Stimulated activated memory B cell treated with anti-CD40 and anti-IgM and Interleukin-4, amounts not matched to agents 10 μg/mL and 1 μg/mL and 100 μg/mL, for 72 hours (primary cell): ENCODE measurements at regions not wholly inside any gene's neighbourhood (a gene's known extent, or its start where the extent isn't known, plus 50 kb on each side); places are given as distances from the start of the nearest gene placed in this dataset.

Source experiments
- ATAC-seq: fragments of 150-1000 bp; cut with Tn5 transposase; 2 replicates; pipeline ENCODE4 v1.10.0; 2021
- H3K27ac Mint-ChIP-seq: one replicate; pipeline ENCODE4 v1.8.0; 2022; ENCODE audit warnings: mild to moderate bottlenecking, mixed read lengths
- H3K27me3 Mint-ChIP-seq: one replicate; pipeline ENCODE4 v1.8.0; 2022; ENCODE audit warnings: mixed read lengths
- H3K36me3 Mint-ChIP-seq: one replicate; pipeline ENCODE4 v1.8.0; 2022; ENCODE audit warnings: mixed read lengths
- H3K4me1 Mint-ChIP-seq: one replicate; pipeline ENCODE4 v1.8.0; 2022; ENCODE audit warnings: mixed read lengths
- H3K4me3 Mint-ChIP-seq: one replicate; pipeline ENCODE4 v1.8.0; 2022; ENCODE audit warnings: mild to moderate bottlenecking, moderate library complexity, mixed read lengths
- H3K9me3 Mint-ChIP-seq: one replicate; pipeline ENCODE4 v1.8.0; 2022; ENCODE audit warnings: mixed read lengths

DNA sequence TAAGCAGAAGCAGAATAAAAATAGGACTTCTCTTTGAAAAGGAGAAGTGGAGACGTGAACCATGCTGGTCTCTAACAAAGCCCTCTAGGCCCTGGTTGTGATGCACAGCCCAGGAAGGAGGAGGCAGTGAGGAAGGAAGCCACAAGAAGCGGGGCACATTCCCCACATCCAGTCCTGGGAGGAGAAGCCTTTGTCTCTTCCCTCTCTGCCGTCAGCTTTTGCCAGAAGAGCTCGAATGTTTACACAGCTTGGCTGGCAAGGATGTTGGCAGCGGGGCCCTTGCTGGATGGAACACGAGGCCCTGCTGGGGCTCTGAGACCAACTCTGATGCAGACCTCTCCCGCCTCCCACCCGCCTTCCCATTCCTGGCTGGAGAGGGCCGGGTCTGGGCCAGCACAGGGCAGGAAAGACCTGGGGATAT lies 91.3 kb downstream of the MAF start:
- Mint-ChIP-seq H3K4me3 (no peak overlapping the region), H3K36me3 (no peaks in the 10 kb centered on the region), H3K9me3 (peaks cover 4% of the 10 kb centered on the region), H3K27ac (no peak overlapping the region), H3K27me3 (peaks cover 8% of the 10 kb centered on the region), H3K4me1 (no peaks in the 10 kb centered on the region)
- ATAC-seq = no peak

- peaks cover 8% of the 10 kb centered on the region for H3K27me3 Mint-ChIP-seq
- H3K27ac Mint-ChIP-seq = no peak overlapping the region
- no peak for ATAC-seq
- H3K4me1 Mint-ChIP-seq = no peaks in the 10 kb centered on the region
- H3K4me3 Mint-ChIP-seq = no peak overlapping the region
- no peaks in the 10 kb centered on the region for H3K36me3 Mint-ChIP-seq
- peaks cover 4% of the 10 kb centered on the region for H3K9me3 Mint-ChIP-seq
Observed at GRCh38 chr16:79508294-79508693, 92.2 kb downstream of the MAF start.

DNA sequence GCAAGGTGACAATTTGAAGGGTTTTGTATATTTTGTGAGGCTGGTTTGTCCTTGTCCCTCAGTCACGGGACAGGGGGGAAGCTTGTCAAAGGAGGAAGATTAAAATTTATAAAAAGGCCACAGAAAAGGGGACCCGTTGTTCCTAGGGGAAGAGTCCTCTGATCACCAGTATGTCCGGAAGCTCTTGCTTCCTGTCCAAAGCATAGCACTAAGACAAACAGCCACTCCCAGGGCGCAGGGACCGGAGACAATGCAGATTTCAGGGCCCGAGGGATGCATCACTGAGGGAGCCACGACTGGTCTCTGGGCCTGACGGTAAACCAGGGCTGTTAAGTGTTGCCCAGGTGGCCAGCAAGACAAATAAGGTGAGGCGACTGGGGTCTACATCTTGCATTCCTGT lies 95.2 kb downstream of the MAF start:
- H3K27ac Mint-ChIP-seq = no peak overlapping the region
- peaks cover 4% of the 10 kb centered on the region for H3K9me3 Mint-ChIP-seq
- no peak for ATAC-seq
- H3K27me3 Mint-ChIP-seq = no peaks in the 10 kb centered on the region
- H3K36me3 Mint-ChIP-seq = no peaks in the 10 kb centered on the region
- no peaks in the 10 kb centered on the region for H3K4me1 Mint-ChIP-seq
- H3K4me3 Mint-ChIP-seq = no peak overlapping the region

DNA sequence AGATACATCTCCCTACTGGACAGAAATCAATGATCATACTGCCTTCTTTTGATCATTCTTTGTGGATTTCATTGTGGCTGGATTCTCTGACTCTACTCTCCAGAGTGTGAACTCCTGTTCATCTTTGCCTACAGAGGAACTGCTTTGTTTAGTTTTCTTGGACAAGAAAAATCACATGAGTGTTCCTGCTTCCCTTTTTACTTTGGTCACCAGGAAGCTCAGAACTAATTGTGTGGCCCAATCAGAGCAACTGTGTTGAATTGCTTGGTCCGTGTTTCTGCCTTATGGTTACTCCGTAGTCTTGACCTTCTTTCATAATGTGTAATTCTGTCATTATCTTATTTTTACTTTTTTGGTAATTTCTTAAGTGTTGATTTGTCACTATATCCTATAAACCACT lies 97.0 kb downstream of the MAF start:
- no peaks in the 10 kb centered on the region for H3K4me1 Mint-ChIP-seq
- ATAC-seq = no peak
- no peak overlapping the region for H3K27ac Mint-ChIP-seq
- H3K36me3 Mint-ChIP-seq = no peaks in the 10 kb centered on the region
- no peak overlapping the region for H3K4me3 Mint-ChIP-seq
- H3K9me3 Mint-ChIP-seq = peaks cover 4% of the 10 kb centered on the region
- no peaks in the 10 kb centered on the region for H3K27me3 Mint-ChIP-seq

DNA sequence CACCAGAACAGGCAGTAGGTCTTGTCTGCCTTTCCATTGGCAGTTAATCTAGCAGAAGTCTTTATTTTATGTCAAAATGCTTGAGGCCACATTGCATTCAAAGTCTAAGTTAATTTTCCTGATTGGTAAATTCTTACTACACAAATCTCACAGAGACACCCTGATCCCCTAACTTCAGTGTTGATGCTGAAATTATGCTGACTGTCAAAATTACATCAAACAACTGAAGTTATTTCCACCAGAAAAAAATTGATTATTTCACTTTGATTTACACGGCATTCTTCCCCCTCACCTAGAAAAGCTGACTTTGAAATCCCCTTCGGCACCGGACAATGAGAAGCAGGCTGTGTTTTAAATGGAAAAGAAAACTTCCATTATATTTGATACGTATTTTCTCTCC lies 99.1 kb downstream of the MAF start:
- ATAC-seq = no peak
- no peaks in the 10 kb centered on the region for H3K4me1 Mint-ChIP-seq
- H3K27ac Mint-ChIP-seq = no peak overlapping the region
- H3K9me3 Mint-ChIP-seq = peaks cover 4% of the 10 kb centered on the region
- no peak overlapping the region for H3K4me3 Mint-ChIP-seq
- no peaks in the 10 kb centered on the region for H3K36me3 Mint-ChIP-seq
- no peaks in the 10 kb centered on the region for H3K27me3 Mint-ChIP-seq

- ATAC-seq = no peak
- Mint-ChIP-seq H3K27me3 (no peaks in the 10 kb centered on the region), H3K4me3 (no peak overlapping the region), H3K4me1 (no peaks in the 10 kb centered on the region), H3K9me3 (peaks cover 4% of the 10 kb centered on the region), H3K27ac (no peak overlapping the region), H3K36me3 (no peaks in the 10 kb centered on the region)
Observed at GRCh38 chr16:79500866-79501265, 99.7 kb downstream of the MAF start.

DNA sequence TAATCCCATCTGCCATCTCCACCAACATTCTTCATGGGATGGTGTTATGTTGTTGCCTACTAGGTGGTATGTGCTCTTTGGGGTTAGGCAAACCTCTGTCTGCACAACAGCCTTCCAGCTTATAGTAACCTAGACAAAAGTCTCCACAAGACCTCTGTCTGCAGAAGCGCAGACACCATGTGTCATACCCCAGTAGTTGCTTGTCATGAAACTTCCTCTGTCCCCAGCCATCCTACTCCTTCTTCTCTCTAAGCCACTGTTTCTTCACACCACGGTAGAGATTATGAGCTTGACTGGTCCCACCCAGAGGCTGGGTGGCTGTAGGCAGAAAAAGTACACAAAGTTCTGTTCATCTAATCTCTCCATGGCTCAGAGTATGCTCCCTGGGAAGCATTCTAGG lies 100.3 kb downstream of the MAF start:
- H3K4me1 Mint-ChIP-seq = no peaks in the 10 kb centered on the region
- peaks cover 4% of the 10 kb centered on the region for H3K9me3 Mint-ChIP-seq
- no peak overlapping the region for H3K27ac Mint-ChIP-seq
- H3K36me3 Mint-ChIP-seq = no peaks in the 10 kb centered on the region
- peak; percentile 24 for ATAC-seq
- no peak overlapping the region for H3K4me3 Mint-ChIP-seq
- H3K27me3 Mint-ChIP-seq = no peaks in the 10 kb centered on the region

DNA sequence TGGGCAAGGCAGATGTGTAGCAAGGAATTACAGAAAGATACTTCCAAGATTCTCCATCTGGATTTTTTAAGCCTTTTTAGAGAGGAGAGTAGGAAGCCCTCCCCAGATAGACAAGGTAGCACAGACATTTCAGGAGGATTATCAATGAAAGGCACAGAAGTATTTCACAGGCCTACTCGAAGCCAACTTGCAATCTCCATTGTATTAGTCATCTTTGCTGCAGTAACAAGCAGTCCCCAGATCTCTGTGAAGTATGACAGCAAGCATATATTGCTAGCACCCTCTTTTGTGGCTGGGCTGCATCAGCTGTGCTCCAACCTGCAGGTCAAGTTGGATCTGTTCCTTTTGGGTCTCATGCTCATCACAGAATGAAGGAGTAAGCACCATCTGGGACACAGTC lies 101.6 kb downstream of the MAF start:
- H3K27me3 Mint-ChIP-seq = no peaks in the 10 kb centered on the region
- no peaks in the 10 kb centered on the region for H3K4me1 Mint-ChIP-seq
- no peaks in the 10 kb centered on the region for H3K9me3 Mint-ChIP-seq
- no peaks in the 10 kb centered on the region for H3K36me3 Mint-ChIP-seq
- no peak overlapping the region for H3K4me3 Mint-ChIP-seq
- ATAC-seq = no peak
- H3K27ac Mint-ChIP-seq = no peak overlapping the region

- Mint-ChIP-seq H3K27me3 (no peaks in the 10 kb centered on the region), H3K9me3 (no peaks in the 10 kb centered on the region), H3K27ac (no peak overlapping the region), H3K36me3 (no peaks in the 10 kb centered on the region), H3K4me1 (no peaks in the 10 kb centered on the region), H3K4me3 (no peak overlapping the region)
- no peak for ATAC-seq
Observed at GRCh38 chr16:79497606-79498350, 102.8 kb downstream of the MAF start.

DNA sequence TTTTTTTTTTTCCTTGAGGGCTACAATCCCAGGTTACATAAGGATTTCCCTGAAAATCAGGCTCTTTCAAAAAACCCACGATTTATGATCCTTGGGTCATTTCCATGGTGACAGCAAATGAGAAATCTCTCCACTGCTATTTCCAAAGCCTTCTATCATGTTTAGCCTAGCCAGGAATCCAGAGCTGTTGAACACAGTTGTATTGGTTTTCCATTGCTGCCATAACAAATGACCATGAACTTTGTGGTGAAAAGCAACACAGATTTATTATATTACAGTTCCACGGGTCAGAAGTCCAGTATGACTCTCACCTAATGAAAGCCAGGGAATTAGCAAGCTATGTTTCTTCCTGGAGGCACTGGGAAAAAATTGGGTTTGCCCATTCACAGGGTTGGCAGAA lies 106.6 kb downstream of the MAF start:
- H3K4me3 Mint-ChIP-seq = no peak overlapping the region
- no peaks in the 10 kb centered on the region for H3K4me1 Mint-ChIP-seq
- peaks cover 9% of the 10 kb centered on the region for H3K27me3 Mint-ChIP-seq
- H3K36me3 Mint-ChIP-seq = no peaks in the 10 kb centered on the region
- ATAC-seq = no peak
- peaks cover 4% of the 10 kb centered on the region for H3K9me3 Mint-ChIP-seq
- H3K27ac Mint-ChIP-seq = no peak overlapping the region

DNA sequence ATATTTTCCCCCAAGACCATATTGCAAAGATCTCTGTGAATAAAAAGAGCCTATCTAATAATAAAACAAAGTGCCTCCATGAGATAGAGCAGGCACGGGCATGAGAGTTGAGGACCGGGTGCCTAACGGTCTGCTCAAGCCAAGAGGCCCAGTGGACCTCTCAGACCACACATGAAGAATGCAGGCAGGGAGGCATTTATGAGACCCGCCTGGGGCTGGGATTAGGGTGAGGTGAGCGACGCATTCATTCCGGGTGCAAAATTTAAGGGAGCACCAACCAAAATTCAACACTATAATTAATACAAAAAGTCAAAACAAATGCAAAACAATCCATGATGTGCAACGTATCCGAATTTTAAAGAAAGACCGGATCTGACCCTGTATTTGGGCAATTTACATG lies 108.5 kb downstream of the MAF start:
- no peak overlapping the region for H3K27ac Mint-ChIP-seq

GRCh38 chr16:79485020-79485419 lies 115.5 kb downstream of the MAF start:
- no peaks in the 10 kb centered on the region for H3K36me3 Mint-ChIP-seq
- no peak for ATAC-seq

More for the DNA sequence above, 108.5 kb downstream of the MAF start:
- H3K4me1 Mint-ChIP-seq = no peaks in the 10 kb centered on the region
- no peak for ATAC-seq
- peaks cover 12% of the 10 kb centered on the region for H3K27me3 Mint-ChIP-seq
- no peak overlapping the region for H3K4me3 Mint-ChIP-seq
- H3K36me3 Mint-ChIP-seq = no peaks in the 10 kb centered on the region
- H3K9me3 Mint-ChIP-seq = peaks cover 4% of the 10 kb centered on the region

GRCh38 chr16:79484237-79484636 lies 116.3 kb downstream of the MAF start:
- no peak for ATAC-seq
- H3K4me3 Mint-ChIP-seq = no peak overlapping the region
- peaks cover 17% of the 10 kb centered on the region for H3K27me3 Mint-ChIP-seq
- peaks cover 3% of the 10 kb centered on the region for H3K9me3 Mint-ChIP-seq
- no peak overlapping the region for H3K27ac Mint-ChIP-seq
- no peaks in the 10 kb centered on the region for H3K4me1 Mint-ChIP-seq
- H3K36me3 Mint-ChIP-seq = no peaks in the 10 kb centered on the region

More at GRCh38 chr16:79485020-79485419, 115.5 kb downstream of the MAF start:
- H3K9me3 Mint-ChIP-seq = peaks cover 4% of the 10 kb centered on the region
- no peak overlapping the region for H3K4me3 Mint-ChIP-seq
- H3K27me3 Mint-ChIP-seq = peaks cover 23% of the 10 kb centered on the region
- no peak overlapping the region for H3K27ac Mint-ChIP-seq
- H3K4me1 Mint-ChIP-seq = no peaks in the 10 kb centered on the region

GRCh38 chr16:79483336-79483735 lies 117.2 kb downstream of the MAF start:
- H3K27ac Mint-ChIP-seq = no peak overlapping the region

GRCh38 chr16:79482011-79482410 lies 118.5 kb downstream of the MAF start:
- Mint-ChIP-seq H3K27me3 (peaks cover 11% of the 10 kb centered on the region), H3K4me3 (no peak overlapping the region), H3K4me1 (no peaks in the 10 kb centered on the region), H3K9me3 (no peaks in the 10 kb centered on the region), H3K36me3 (no peaks in the 10 kb centered on the region), H3K27ac (no peak overlapping the region)
- ATAC-seq = no peak

More at GRCh38 chr16:79483336-79483735, 117.2 kb downstream of the MAF start:
- Mint-ChIP-seq H3K4me1 (no peaks in the 10 kb centered on the region), H3K9me3 (no peaks in the 10 kb centered on the region), H3K27me3 (peaks cover 11% of the 10 kb centered on the region), H3K4me3 (no peak overlapping the region), H3K36me3 (no peaks in the 10 kb centered on the region)
- no peak for ATAC-seq

GRCh38 chr16:79480929-79481328 lies 119.6 kb downstream of the MAF start:
- Mint-ChIP-seq H3K27ac (no peak overlapping the region), H3K4me1 (no peaks in the 10 kb centered on the region), H3K27me3 (peaks cover 11% of the 10 kb centered on the region), H3K9me3 (no peaks in the 10 kb centered on the region), H3K36me3 (no peaks in the 10 kb centered on the region), H3K4me3 (no peak overlapping the region)
- no peak for ATAC-seq
